Breast epithelium (tissue), 3 donors: ENCODE measurements at regions not wholly inside any gene's neighbourhood (a gene's known extent, or its start where the extent isn't known, plus 50 kb on each side); places are given as distances from the start of the nearest gene placed in this dataset.

Experiments used
- CTCF ChIP-seq, 3 donors: fragments of 450-650 bp; IDR thresholded peaks; one replicate each; pipeline ENCODE4 v1.5.1; 2016 to 2017; ENCODE audit warnings: antibody characterized with exemption in 3 of 3, mild to moderate bottlenecking in 3 of 3, moderate library complexity in 3 of 3
- POLR2A ChIP-seq: fragments of 450-650 bp; IDR thresholded peaks from one replicate; pipeline ENCODE4 v1.6.1; 2016; ENCODE audit warnings: antibody characterized with exemption, mild to moderate bottlenecking, moderate library complexity

DNA sequence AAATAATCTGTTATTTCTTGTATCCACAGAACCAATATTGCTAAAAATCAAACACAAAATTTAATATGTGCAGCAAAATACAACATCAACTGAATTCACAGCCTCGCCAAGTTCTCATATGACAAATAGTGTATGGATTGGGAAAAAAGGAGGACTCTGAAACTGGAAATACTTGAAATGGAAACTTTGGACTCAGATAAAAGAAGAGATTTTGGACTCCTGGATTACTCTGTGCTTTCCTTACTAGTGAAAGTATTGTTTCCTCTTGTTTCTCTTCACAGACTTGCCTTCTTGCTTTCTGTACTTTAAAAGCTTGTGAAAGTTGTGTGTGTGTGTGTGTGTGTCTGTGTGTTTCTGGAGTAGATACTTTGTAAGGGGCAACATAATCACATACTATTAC is 1596.3 kb downstream of the PCDH9 start:
- TF ChIP-seq CTCF (IDR thresholded peaks at IDR 0.05), result no peak
- no peak for TF ChIP-seq POLR2A
